ENCODE measurements at regions not wholly inside any gene's neighbourhood (a gene's known extent, or its start where the extent isn't known, plus 50 kb on each side); places are given as distances from the start of the nearest gene placed in this dataset.
"Not testable (repeated sequence)": the region's sequence is repeated elsewhere in the genome, so short reads cannot be mapped to it uniquely, and the experiment has no call there.

DNA sequence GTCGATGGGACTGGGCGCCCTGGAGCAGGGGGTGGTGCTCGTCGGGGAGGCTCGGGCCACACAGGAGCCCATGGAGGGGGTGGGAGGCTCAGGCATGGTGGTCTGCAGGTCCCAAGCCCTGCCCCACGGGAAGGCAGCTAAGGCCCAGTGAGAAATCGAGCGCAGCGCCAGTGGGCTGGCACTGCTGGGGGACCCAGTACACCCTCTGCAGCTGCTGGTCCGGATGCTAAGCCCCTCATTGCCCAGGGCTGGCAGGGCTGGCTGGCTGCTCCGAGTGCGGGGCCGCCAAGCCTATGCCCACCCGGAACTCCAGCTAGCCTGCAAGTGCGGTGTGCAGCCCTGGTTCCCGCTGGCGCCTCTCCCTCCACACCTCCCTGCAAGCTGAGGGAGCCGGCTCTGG, 249.3 kb downstream of the USP46 start:
- DNase-seq; H3K27me3 ChIP-seq; H3K27ac ChIP-seq; H3K4me3 ChIP-seq; H3K9me3 ChIP-seq (replicated peaks); H3K36me3 ChIP-seq: not testable (repeated sequence)
- peaks cover 12% of the 10 kb centered on the region; the same call in 1 of the 2 replicates for H3K4me1 ChIP-seq

DNA sequence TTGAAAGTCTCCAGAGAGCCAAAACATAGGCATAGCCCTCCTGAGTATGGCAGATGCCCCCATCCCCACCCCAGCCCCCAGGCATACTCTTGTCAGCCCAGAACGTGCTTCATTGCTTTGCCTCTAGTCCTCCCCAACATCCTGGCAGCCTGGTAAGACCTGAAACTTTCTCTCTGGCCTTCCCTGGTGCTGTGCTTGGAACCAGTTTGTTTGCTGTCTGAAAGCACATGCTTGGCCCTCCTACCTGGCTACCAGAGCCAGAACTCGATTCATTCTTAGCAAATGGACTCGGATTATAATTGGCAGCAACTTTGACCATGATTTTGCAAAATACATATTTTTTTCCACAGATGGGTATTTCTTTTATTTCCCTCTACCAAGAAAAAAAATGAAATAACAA, 248.1 kb downstream of the USP46 start:
- H3K9me3 ChIP-seq (replicated peaks): no peaks in the 10 kb centered on the region

DNA sequence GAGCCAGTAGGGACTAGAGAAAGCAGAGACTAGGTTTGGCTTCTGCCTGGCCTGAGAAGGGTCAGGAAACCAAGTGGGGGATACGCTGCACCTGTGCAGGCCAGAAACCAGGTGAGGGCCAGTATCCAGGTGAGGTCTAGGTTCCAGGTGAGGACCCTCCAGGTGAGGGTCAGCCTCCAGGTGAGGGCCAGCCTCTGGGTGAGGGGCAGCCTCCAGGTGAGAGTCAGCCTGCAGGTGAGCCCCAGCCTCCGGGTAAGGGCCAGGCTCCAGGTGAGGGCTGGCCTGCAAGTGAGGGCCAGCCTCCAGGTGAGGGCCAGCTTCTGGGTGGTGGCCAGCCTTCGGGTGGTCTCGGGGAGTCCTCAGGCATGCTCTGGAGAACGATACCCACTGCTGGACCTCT, 238.8 kb downstream of the USP46 start:
- Histone ChIP-seq H3K4me1 (no peaks in the 10 kb centered on the region), H3K27me3 (no peaks in the 10 kb centered on the region), H3K36me3 (no peaks in the 10 kb centered on the region), H3K27ac (no peak overlapping the region), H3K4me3 (no peak overlapping the region), H3K9me3 (replicated peaks) (no peaks in the 10 kb centered on the region)
- no peak for DNase-seq

More for the DNA sequence above, 248.1 kb downstream of the USP46 start:
- no peak overlapping the region for H3K4me3 ChIP-seq
- H3K36me3 ChIP-seq: no peaks in the 10 kb centered on the region
- DNase-seq: no peak
- no peaks in the 10 kb centered on the region for H3K27me3 ChIP-seq
- H3K27ac ChIP-seq: no peak overlapping the region
- H3K4me1 ChIP-seq: peaks cover 12% of the 10 kb centered on the region; the same call in 1 of the 2 replicates

GRCh38 chr4:52421811-52422213, 237.3 kb downstream of the USP46 start:
- Histone ChIP-seq H3K4me3 (no peak overlapping the region), H3K36me3 (no peaks in the 10 kb centered on the region), H3K4me1 (no peaks in the 10 kb centered on the region), H3K9me3 (replicated peaks) (no peaks in the 10 kb centered on the region), H3K27ac (no peak overlapping the region), H3K27me3 (no peaks in the 10 kb centered on the region)
- DNase-seq: no peak

- H3K36me3 ChIP-seq: no peaks in the 10 kb centered on the region
- no peaks in the 10 kb centered on the region for H3K4me1 ChIP-seq
- no peak overlapping the region for H3K27ac ChIP-seq
- H3K4me3 ChIP-seq: no peak overlapping the region
- H3K27me3 ChIP-seq: no peaks in the 10 kb centered on the region
- no peaks in the 10 kb centered on the region for H3K9me3 ChIP-seq (replicated peaks)
- DNase-seq: no peak
These were observed 235.1 kb downstream of the USP46 start for GRCh38 chr4:52423967-52424366.

DNA sequence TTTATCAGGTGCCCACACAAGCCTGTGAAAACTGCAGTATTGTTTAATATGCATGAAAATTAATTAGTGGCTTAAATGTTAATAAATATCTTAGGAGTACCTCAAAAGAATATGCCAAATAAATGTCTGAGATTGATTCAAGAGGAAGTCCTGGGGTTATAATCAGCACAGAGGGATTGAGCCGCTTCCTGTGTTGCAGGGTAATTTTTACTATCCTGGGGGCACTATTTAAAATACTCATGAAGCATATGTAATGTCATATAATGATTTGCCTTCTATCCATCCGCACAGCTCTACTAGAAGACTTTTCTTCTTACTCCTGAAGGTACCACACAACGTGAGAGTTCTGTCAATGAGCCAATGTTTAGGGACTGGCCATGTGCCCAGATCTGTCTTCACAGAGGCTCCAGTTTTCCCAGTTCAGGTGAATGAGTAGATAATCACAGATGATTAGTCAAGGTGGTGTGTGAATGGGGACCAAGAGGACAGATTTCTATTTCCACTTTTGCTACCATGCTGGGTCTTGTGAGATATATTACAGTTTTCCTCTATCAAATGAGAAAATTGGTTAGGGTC, 233.3 kb downstream of the USP46 start:
- Histone ChIP-seq H3K36me3 (no peaks in the 10 kb centered on the region), H3K27ac (no peak overlapping the region), H3K9me3 (replicated peaks) (no peaks in the 10 kb centered on the region), H3K27me3 (no peaks in the 10 kb centered on the region), H3K4me3 (no peak overlapping the region), H3K4me1 (no peaks in the 10 kb centered on the region)
- no peak for DNase-seq

DNA sequence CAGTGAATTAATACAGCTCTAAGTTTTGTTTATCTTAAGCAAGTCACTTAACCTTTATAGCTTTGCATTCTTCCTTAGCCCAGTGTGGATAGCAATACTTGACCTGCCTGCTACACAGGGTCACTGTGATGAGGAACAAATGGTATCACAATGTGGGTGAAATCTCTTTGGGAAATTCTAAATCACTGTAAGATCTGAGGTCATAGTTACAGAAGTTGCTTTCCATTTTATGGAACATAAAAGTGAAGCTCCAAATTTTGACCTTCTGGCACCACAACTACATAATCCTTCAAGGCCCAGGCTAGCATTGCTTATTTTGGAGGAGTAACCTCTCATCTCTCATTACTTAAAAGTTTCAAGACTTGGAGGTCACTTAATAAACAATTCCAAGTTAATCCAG, 227.7 kb downstream of the USP46 start:
- Histone ChIP-seq H3K9me3 (replicated peaks) (no peaks in the 10 kb centered on the region), H3K4me3 (no peak overlapping the region), H3K4me1 (no peaks in the 10 kb centered on the region), H3K36me3 (no peaks in the 10 kb centered on the region), H3K27ac (no peak overlapping the region), H3K27me3 (no peaks in the 10 kb centered on the region; the same call in 1 of the 2 replicates)
- no peak for DNase-seq

- no peak overlapping the region for H3K27ac ChIP-seq
- H3K4me3 ChIP-seq: no peak overlapping the region
- no peaks in the 10 kb centered on the region for H3K36me3 ChIP-seq
- DNase-seq: no peak
- no peaks in the 10 kb centered on the region for H3K4me1 ChIP-seq
- H3K9me3 ChIP-seq (replicated peaks): no peaks in the 10 kb centered on the region
- no peaks in the 10 kb centered on the region; the same call in 1 of the 2 replicates for H3K27me3 ChIP-seq
These were observed 227.2 kb downstream of the USP46 start for GRCh38 chr4:52431869-52432268.

DNA sequence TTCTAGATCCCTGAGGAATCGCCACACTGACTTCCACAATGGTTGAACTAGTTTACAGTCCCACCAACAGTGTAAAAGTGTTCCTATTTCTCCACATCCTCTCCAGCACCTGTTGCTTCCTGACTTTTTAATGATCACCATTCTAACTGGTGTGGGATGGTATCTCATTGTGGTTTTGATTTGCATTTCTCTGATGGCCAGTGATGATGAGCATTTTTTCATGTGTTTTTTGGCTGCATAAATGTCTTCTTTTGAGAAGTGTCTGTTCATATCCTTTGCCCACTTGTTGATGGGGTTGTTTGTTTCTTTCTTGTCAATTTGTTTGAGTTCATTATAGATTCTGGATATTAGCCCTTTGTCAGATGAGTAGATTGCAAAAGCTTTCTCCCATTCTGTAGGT, 216.6 kb downstream of the USP46 start:
- not testable (repeated sequence) for H3K4me3 ChIP-seq; H3K4me1 ChIP-seq; H3K27ac ChIP-seq; H3K36me3 ChIP-seq; H3K9me3 ChIP-seq (replicated peaks); H3K27me3 ChIP-seq; DNase-seq

GRCh38 chr4:52472444-52472843, 186.7 kb downstream of the USP46 start:
- Histone ChIP-seq H3K4me3 (no peak overlapping the region), H3K36me3 (no peaks in the 10 kb centered on the region), H3K9me3 (replicated peaks) (no peaks in the 10 kb centered on the region), H3K27ac (no peak overlapping the region), H3K27me3 (peaks cover 5% of the 10 kb centered on the region; the same call in 1 of the 2 replicates), H3K4me1 (no peaks in the 10 kb centered on the region)
- no peak for DNase-seq

GRCh38 chr4:52477191-52477780, 181.8 kb downstream of the USP46 start:
- H3K4me1 ChIP-seq: no peaks in the 10 kb centered on the region

GRCh38 chr4:52483186-52483890, 175.8 kb downstream of the USP46 start:
- 0 out of 2 replicates have a peak, but pooled peaks cover 3% of the 10 kb centered on the region for H3K9me3 ChIP-seq (replicated peaks)
- H3K27me3 ChIP-seq: no peaks in the 10 kb centered on the region
- DNase-seq: no peak
- H3K36me3 ChIP-seq: no peaks in the 10 kb centered on the region
- H3K27ac ChIP-seq: no peak overlapping the region
- H3K4me3 ChIP-seq: no peak overlapping the region
- H3K4me1 ChIP-seq: no peaks in the 10 kb centered on the region

More at GRCh38 chr4:52477191-52477780, 181.8 kb downstream of the USP46 start:
- Histone ChIP-seq H3K27ac (no peak overlapping the region), H3K9me3 (replicated peaks) (no peaks in the 10 kb centered on the region), H3K4me3 (no peak overlapping the region), H3K27me3 (no peaks in the 10 kb centered on the region; the same call in 1 of the 2 replicates), H3K36me3 (no peaks in the 10 kb centered on the region)
- no peak for DNase-seq

DNA sequence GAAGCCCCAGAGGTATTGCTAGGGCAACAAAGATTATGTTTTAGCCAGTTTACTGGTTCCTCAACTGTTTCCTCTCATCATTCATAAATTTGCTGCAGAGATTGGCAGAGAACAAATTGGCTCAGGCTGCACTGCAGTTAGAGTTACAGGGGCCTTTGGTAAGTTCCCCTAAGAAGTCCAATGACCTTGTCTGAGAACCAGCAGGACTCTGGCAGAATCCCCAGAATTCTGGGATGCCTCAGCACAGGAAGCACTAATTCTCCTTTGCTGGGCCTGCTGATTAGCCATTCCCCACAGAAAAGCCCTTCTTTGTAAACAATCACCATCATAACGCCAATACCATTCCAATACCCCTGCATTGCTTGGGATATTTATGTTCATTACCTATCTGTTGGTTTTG, 151.3 kb downstream of the USP46 start:
- no peak overlapping the region for H3K4me3 ChIP-seq
- no peaks in the 10 kb centered on the region for H3K36me3 ChIP-seq
- no peaks in the 10 kb centered on the region; the same call in none of the 2 replicates for H3K9me3 ChIP-seq (replicated peaks)
- H3K27me3 ChIP-seq: no peaks in the 10 kb centered on the region
- H3K27ac ChIP-seq: no peak overlapping the region
- no peaks in the 10 kb centered on the region for H3K4me1 ChIP-seq
- DNase-seq: no peak

DNA sequence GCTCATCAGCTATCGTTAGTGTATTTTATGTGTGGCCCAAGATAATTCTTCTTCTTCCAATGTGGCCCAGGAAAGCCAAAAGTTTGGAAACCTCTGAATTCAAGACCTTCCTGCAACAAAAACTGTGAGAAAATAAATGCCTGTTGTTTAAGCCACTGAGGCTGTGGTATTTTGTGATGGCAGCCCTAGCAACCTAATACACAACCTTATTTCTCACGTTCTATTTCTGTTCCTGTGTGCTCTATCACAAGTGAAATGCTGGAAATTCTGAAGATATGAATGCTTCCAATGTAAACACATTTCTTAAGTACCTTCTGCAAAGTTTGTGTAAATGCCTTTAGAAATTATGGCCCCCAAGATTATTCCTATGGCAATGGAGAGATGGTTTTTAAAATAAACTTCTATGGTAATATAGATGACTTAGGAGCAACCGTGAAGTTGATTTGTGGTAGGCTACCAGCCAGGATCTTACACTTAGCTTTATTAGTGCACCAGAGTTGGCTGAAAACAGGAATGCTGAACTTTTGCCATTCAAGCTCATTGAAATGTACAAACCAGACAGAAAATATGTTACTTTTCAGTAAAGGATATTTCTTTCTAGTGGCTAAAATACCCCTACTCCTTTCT, 148.0 kb downstream of the USP46 start:
- H3K27ac ChIP-seq: no peak overlapping the region
- no peak for DNase-seq
- H3K4me1 ChIP-seq: no peaks in the 10 kb centered on the region
- no peak overlapping the region for H3K4me3 ChIP-seq
- no peaks in the 10 kb centered on the region for H3K27me3 ChIP-seq
- no peaks in the 10 kb centered on the region; the same call in 1 of the 2 replicates for H3K9me3 ChIP-seq (replicated peaks)
- H3K36me3 ChIP-seq: no peaks in the 10 kb centered on the region

GRCh38 chr4:52511825-52512224, 147.3 kb downstream of the USP46 start:
- Histone ChIP-seq H3K27me3 (no peaks in the 10 kb centered on the region), H3K4me1 (no peaks in the 10 kb centered on the region), H3K36me3 (no peaks in the 10 kb centered on the region), H3K4me3 (no peak overlapping the region), H3K9me3 (replicated peaks) (no peaks in the 10 kb centered on the region), H3K27ac (no peak overlapping the region)
- no peak for DNase-seq
